ENCODE measurements at regions not wholly inside any gene's neighbourhood (a gene's known extent, or its start where the extent isn't known, plus 50 kb on each side); places are given as distances from the start of the nearest gene placed in this dataset.
"Not testable (repeated sequence)": the region's sequence is repeated elsewhere in the genome, so short reads cannot be mapped to it uniquely, and the experiment has no call there.

DNA sequence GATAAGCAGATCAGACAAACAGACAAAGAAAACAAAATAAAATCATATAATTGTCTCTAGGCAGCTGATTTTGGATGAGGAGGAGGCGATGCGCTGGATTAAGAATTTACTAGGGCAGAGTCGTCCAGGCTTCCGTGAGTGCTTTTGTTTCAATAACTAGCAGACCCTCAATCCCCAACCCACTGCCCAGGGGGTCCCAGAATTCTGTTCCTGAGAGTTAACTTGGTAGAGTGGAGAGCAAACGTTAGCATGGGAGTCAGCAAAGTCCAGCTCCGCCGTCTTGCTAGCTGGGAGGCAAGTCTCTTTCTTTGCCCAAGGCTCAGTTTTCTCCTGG, 95.5 kb upstream of the TBX5 start:
- no peak for DNase-seq (ENCODE audit: low spot score)

DNA sequence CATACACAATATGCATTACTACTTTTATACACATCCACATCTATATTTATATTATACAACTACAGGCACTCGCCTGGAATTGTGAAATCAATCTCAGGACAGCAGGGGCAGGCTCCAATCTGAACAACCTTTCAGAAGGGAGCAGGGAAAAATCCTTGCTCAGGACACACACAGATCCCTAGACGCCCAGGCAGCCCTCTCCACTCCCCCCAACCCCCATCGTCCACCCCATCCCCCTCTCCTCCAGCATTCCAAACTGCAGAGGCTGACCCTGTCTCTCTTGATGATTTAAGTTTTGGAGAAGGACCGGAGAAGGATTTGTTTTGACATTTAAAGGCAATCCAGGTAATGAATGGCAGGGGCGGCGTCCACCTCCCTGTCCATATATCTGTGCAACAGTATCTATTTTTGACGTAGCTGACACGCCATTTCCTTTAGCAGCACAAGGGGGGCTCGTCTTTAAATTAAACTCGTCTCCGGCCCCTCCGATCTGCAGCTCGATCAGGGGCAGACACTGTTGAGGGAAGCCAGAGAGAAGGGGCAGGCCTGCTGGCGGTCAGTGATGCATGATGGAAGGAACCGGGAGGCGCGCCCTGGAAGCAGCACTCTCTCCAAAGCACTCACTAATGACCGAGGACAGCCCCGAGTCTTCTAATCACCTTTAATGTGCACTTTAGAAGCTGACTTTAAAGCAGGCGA, 95.0 kb upstream of the TBX5 start:
- DNase-seq (ENCODE audit: low spot score) = no peak

DNA sequence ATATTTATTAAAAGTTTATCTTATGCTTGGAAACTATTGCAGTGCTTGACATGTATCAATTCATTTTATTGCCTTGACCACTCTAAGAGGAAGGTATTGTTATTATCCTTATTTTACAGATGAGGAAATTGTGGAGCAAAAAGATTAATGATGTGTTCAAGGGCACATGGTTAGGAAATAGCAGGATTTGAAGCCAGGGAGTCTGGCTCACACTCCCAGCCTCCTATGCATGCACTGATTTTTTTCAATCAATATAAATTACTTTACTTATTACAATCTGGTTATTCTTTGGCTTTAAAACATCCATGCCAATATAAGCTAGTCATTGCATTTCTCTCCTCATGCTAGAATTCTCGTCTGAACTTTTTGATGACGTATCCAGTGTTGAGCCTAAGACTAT, 94.2 kb upstream of the TBX5 start:
- no peak for DNase-seq (ENCODE audit: low spot score)

DNA sequence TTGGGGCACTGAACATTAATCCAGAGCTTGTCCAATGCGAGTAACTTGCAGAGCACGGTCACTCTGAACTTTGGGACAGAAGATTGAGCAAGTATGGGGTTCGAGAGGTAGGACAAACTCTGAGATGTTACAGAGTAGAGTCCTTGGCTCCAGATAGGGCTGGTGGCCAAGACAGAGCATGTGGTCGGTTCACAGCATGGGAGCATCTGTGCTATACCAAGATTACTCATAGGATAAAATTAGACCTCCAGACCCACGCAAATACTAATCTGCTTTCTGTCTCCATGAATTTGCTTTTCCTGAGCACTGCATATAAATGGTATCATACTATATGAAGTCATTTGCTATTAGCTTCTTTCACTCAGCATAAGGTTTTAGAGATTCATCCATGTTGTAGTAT, 93.4 kb upstream of the TBX5 start:
- DNase-seq (ENCODE audit: low spot score) = no peak

DNA sequence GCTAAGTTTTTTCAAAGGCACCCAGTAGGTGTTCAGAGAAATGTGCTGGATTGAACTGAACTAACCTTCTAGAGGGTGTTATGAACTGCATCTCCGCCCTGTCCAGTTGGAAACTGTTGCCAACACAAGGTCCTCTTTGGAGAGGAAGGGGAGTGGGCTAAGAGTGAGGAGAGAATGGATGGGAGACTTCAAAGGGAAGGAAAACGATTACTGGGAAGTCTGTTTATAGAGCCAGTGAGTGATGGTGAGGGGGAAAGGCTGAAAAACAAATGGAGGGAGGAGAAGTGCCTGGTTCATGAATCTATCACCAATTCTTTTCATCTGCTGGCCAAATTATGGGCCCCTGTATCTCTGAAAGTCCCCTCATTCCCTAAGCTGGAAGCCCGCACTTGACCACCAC, 86.0 kb upstream of the TBX5 start:
- DNase-seq (ENCODE audit: low spot score) = no peak

DNA sequence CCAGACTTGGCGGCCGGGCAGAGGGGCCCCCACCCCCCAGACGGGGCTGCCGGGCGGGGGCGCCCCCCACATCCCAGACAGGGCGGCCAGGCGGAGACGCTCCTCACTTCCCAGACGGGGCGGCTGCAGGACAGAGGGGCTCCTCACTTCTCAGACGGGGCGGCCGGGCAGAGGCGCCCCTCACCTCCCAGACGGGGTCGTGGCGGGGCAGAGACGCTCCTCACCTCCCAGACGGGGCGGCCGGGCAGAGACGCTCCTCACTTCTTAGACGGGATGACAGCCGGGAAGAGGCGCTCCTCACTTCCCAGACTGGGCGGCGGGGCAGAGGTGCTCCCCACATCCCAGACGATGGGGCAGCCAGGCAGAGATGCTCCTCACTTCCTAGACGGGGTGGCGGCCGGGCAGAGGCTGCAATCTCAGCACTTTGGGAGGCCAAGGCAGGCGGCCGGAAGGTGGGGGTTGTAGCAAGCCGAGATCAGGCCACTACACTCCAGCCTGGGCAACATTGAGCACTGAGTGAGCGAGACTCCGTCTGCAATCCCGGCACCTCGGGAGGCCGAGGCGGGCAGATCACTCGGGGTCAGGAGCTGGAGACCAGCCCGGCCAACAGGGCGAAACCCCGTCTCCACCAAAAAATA, 79.0 kb upstream of the TBX5 start:
- not testable (repeated sequence) for DNase-seq (ENCODE audit: low spot score)

DNA sequence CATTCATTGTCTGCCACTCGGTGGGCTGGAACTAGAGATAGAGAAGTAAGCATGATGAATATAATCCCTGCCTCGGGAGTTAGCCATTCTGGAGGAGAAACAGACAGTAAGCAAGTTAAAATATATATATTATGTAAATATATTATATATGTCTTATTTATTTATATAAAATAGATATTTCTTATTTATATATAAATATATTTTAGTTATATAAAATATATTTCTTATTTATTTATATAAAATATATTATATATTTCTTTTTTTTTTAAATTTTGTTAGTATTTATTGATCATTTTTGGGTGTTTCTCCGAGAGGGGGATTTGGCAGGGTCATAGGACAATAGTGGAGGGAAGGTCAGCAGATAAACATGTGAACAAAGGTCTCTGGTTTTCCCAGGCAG, 78.1 kb upstream of the TBX5 start:
- DNase-seq (ENCODE audit: low spot score) = no peak

DNA sequence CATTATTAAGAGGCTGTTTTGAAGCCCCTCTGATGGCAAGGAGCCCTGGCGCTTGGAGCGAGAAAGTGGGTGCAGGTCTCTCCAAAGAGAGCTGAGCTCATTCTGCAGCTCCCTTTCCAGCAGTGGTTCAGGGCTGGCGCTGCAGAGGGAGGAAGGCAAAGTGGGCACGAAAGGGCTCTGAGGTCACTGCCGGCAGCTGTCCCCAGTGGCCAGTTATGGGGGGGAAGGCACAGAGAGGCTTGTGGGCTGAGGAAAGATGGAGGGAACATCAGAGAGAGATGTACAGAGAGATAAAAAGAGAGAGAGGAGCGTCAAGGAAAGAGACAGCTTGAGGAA, 75.2 kb upstream of the TBX5 start:
- DNase-seq (ENCODE audit: low spot score) = no peak

DNA sequence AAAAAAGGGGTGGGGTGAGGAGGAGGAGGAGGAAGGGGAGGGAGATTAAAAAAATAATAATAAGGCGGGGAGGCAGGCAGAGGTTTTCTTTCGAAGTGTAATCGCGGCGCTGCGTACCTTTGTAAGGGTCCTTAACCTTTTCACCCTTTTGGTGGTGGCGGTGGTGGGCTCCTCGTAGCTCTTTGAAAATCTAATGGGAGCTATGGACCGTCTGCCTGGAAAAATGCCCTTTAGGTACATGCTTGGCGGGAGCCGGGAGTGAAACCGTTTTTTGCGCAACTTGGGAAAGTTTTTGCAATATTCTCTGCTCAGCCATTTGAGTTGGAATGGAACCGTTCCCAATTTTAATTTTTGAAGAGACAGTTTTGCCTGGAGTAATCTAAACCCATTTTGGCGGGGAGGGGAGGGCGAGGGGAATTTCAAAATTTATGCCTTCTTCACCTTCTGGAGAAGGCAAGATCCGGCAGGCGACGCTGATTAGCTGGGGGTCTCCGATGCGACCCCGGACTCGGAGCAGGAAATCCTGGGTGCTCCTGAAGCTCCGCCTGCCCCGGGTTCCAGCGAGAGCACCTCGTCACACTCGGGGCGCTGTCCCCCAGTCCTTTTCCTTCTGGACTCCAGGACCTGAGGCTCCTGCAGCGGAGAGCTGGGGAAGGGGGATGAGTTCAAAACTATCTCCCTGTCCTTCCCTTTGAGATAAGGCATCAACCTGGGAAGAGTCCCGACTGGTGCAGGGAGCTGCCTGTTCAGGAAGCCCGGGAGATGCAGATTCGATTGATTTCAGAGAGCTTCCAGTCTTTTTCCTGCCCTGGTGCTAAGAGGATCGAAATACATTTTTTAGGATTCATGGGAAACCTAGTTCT, 74.6 kb upstream of the TBX5 start:
- DNase-seq (ENCODE audit: low spot score) = no peak

DNA sequence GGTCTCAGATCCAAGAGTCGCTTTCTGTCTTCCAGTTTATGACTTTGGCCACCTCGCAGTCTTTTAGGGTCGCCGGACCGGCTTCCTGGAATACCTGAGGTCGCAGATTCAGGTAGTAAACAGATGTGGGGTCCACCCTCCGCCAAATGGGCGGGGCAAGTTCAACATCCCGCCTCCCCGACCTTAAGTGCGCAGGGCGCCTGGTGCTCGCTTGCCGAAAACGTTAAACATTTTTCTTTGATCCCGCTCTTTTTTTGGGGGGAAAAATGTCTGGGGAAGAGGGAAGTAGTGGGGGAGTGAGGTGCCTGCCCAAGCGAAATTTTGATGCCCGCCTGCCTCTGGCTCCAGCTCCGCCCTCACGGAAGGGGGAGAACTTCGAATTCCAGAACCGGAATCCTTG, 73.9 kb upstream of the TBX5 start:
- no peak for DNase-seq (ENCODE audit: low spot score)

DNA sequence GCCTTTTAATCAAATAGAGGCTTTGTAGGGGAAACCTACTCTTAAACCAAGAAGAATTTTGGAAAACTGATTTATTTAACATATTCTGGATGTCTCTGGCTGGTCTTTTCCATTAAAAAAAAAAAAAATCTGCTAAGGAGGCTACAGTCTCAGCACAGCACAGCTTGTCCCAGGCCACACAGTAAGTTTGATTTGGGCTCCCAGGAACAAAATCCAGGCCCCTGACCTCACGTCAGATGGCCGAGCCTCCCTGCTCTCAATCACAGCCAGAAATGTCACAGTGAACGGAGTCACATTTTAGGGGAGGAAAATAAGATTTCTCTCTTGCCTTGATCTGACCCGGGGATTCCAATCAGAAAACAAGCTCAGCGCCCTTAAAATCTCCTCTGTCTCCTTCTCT, 72.9 kb upstream of the TBX5 start:
- DNase-seq (ENCODE audit: low spot score) = no peak

DNA sequence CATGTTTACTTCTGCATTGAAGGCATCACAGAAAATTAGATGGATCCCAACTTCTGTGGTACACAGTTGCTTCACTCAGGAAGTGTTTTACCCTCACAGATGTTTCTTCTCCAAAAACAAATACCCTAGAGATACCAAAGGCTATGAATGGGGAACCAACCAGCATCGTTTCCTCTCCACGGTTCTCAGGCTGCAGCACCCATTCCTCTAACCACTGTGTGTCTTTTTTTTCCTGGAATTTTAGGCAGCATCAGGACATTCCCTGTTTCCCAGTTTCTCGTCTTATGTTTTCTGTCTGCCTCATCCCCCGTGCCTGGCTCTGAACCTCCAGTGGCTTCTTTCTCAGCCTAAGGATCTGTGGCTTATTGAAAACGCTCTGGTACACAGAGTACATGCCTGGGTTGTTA, 72.0 kb upstream of the TBX5 start:
- DNase-seq (ENCODE audit: low spot score) = no peak

DNA sequence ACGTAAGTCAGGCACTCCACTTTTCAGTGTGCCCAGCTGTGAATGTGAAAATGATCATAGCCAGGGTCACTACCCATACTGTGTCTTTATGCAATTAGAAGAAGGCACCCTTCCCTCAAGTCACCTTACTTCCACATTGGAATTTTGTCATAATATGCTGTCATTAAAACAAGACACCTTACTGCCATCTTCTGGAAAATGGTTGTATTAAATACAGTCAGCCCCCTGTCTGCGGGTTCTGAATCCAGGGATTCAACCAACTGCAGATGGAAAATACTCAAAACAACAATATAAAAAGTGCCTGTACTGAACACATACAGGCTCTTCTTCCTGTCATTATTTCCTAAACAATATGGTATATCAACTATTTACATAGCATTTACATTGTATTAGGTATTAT, 70.2 kb upstream of the TBX5 start:
- DNase-seq (ENCODE audit: low spot score) = no peak

DNA sequence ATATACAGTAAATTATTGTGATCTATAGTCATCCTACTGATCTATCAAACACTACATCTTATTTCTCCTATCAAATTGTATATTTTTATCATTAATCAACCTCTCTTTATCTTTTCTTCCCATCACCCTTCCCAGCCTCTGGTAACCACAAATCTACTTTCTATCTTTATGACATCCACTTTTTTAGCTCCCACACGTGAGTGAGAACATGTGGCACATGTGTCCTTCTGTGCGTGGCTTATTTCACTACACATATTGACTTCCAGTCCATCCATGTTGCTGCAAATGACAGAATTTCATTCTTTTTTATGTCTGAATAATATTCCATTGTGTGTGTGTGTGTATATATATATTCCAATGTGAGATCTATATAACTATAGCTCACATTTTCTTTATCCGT, 67.8 kb upstream of the TBX5 start:
- DNase-seq (ENCODE audit: low spot score) = no peak

DNA sequence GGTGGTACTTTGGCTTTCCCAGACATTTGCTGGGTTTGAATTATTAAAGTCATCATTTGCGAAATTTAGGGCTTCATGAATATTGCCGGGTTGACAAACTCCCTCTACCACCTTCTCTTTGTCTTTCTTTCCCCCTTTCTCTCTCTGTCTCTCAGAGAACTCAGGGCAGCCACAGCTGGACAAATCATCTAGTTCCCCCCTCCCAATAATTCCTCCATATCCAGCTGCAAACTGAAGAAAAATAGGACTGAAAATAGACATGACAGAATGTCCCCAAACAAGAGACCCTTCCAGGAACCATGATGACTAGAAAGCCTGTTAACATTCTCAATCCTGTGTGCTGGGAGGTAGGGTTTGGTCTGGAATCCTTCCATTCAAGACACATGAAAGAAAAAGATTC, 67.1 kb upstream of the TBX5 start:
- no peak for DNase-seq (ENCODE audit: low spot score)

DNA sequence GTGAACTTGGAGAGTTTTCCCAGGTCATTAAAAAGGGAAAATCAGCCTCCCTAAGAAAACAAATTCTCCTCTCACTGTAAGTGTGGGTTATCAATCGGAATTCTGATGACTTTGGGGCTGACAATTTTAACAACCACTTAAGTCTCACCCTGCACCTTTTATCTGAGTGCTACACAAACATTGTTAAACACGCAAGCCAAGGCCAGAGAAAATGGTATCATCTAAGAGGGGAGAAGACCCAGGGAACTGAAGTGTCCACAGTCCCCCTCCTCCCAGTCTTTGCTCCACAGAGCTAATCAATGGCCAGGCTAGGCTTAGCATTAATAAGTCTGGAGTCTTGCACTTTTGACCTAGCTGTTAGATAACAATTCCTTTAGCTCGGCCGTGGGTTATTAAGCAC, 51.7 kb upstream of the TBX5 start:
- no peak for DNase-seq (ENCODE audit: low spot score)
